T-cell (primary cell): ENCODE measurements at regions not wholly inside any gene's neighbourhood (a gene's known extent, or its start where the extent isn't known, plus 50 kb on each side); places are given as distances from the start of the nearest gene placed in this dataset.

Source experiments
- ATAC-seq, 4 experiments: fragments of 200-7000 bp in 3 of 4; fragments of 150-1000 bp in 1 of 4; cut with Tn5 transposase; replicated peaks in 1 of 4; 1 replicate in 3 of 4; 2 replicates in 1 of 4; pipeline ENCODE4 v1.10.0; 2021; ENCODE audit warnings: moderate library complexity in 3 of 4, mild to moderate bottlenecking in 2 of 4, moderate number of reproducible peaks in 1 of 4
- CTCF ChIA-PET, 2 donors: fragments of 300-600 bp; sonication (Branson Sonifier 250); formaldehyde crosslinking; loops; one replicate each; lab custom pipeline; 2022; ENCODE audit warnings: antibody characterized with exemption in 2 of 2; lab: Charles Lee
- POLR2A ChIA-PET, 2 donors: fragments of 300-600 bp; sonication (Branson Sonifier 250); formaldehyde crosslinking; loops; one replicate each; lab custom pipeline; 2022; ENCODE audit warnings: antibody characterized with exemption in 2 of 2; lab: Charles Lee
- DNase-seq, 35 experiments: peaks; one replicate each; pipeline versions ENCODE4 v3.0.0 to v3.0.0-alpha.2; 2013 to 2023
- H3K27ac ChIP-seq: one replicate; pipeline ENCODE4 v1.5.1; 2013; ENCODE audit warnings: low read length
- H3K27me3 ChIP-seq, 2 experiments: replicated peaks in 1 of 2; 1 replicate in 1 of 2; 2 replicates in 1 of 2; pipeline versions ENCODE4 v1.6.1 to v1.7.0; 2013; ENCODE audit warnings: low read length in 1 of 2, mixed read lengths in 1 of 2; ENCODE audit not compliant: control insufficient read depth in 2 of 2, insufficient read depth in 2 of 2; ENCODE audit errors: extremely low read depth in 1 of 2
- H3K36me3 ChIP-seq, 2 donors: 1 replicate in 1 of 2; 2 replicates in 1 of 2; pipeline versions ENCODE4 v1.6.1 to v1.7.0; 2013; ENCODE audit warnings: low read length in 1 of 2; ENCODE audit not compliant: control insufficient read depth in 2 of 2, insufficient read depth in 1 of 2; ENCODE audit errors: extremely low read depth in 1 of 2
- H3K4me1 ChIP-seq, 2 experiments: 1 replicate in 1 of 2; 2 replicates in 1 of 2; pipeline versions ENCODE4 v1.6.1 to v1.7.0; 2013; ENCODE audit warnings: low read length in 2 of 2, mixed read lengths in 1 of 2; ENCODE audit not compliant: insufficient read depth in 2 of 2, control insufficient read depth in 1 of 2; ENCODE audit errors: extremely low read depth in 1 of 2
- H3K4me3 ChIP-seq, 2 donors: 1 replicate in 1 of 2; 2 replicates in 1 of 2; pipeline versions ENCODE4 v1.5.1 to v1.7.0; 2013; ENCODE audit warnings: mild to moderate bottlenecking in 2 of 2, low read length in 1 of 2, moderate library complexity in 1 of 2; ENCODE audit not compliant: control insufficient read depth in 1 of 2; ENCODE audit errors: extremely low read depth in 1 of 2
- H3K9me3 ChIP-seq: 2 replicates; pipeline ENCODE4 v1.7.0; 2013
- H3K27ac Mint-ChIP-seq, 2 donors: one replicate each; pipeline ENCODE4 v1.8.0; 2020 to 2021; ENCODE audit warnings: mild to moderate bottlenecking in 2 of 2, mixed read lengths in 2 of 2
- H3K27me3 Mint-ChIP-seq, 2 donors: one replicate each; pipeline ENCODE4 v1.8.0; 2021 to 2022; ENCODE audit warnings: mixed read lengths in 2 of 2
- H3K36me3 Mint-ChIP-seq: one replicate; pipeline ENCODE4 v1.8.0; 2021; ENCODE audit warnings: mixed read lengths
- H3K4me1 Mint-ChIP-seq, 3 donors: one replicate each; pipeline ENCODE4 v1.8.0; 2020 to 2022; ENCODE audit warnings: mixed read lengths in 3 of 3, mild to moderate bottlenecking in 1 of 3
- H3K4me3 Mint-ChIP-seq, 3 donors: one replicate each; pipeline ENCODE4 v1.8.0; 2020 to 2022; ENCODE audit warnings: mild to moderate bottlenecking in 3 of 3, mixed read lengths in 3 of 3, moderate library complexity in 3 of 3
- H3K9me3 Mint-ChIP-seq, 3 donors: one replicate each; pipeline ENCODE4 v1.8.0; 2020 to 2022; ENCODE audit warnings: mixed read lengths in 3 of 3
- WGBS: methylation state at CpG from one replicate; pipeline ENCODE4 v1.1.5; 2013; ENCODE audit warnings: missing lambda C conversion rate; ENCODE audit not compliant: insufficient coverage; 5-methylcytosine and 5-hydroxymethylcytosine counted together

GRCh38 chr12:102625819-102626218 lies 145.5 kb upstream of the IGF1 start:
- Histone ChIP-seq H3K36me3 (no peaks in the 10 kb centered on the region), H3K27ac (no peak overlapping the region), H3K4me3 (no peak overlapping the region), H3K4me1 (no peaks in the 10 kb centered on the region), H3K27me3 (no peaks in the 10 kb centered on the region), H3K9me3 (no peaks in the 10 kb centered on the region)
- no peaks in the 10 kb centered on the region for H3K4me1 Mint-ChIP-seq
- DNase-seq (no peak), ATAC-seq (no peak)
- no peaks in the 10 kb centered on the region for H3K36me3 Mint-ChIP-seq
- no peak overlapping the region for H3K4me3 Mint-ChIP-seq
- 86% methylated on average over 1 of the region's 1 CpG for WGBS
- H3K9me3 Mint-ChIP-seq: peaks cover 0 to 25% (median 15%) of the 10 kb centered on the region in 3 donors
- CTCF ChIA-PET: no interaction called here
- no peak overlapping the region for H3K27ac Mint-ChIP-seq
- POLR2A ChIA-PET: no interaction called here
- no peaks in the 10 kb centered on the region for H3K27me3 Mint-ChIP-seq

GRCh38 chr12:102622618-102623017 lies 142.3 kb upstream of the IGF1 start:
- DNase-seq (no peak), ATAC-seq (no peak)
- Mint-ChIP-seq H3K4me3 (no peak overlapping the region), H3K27ac (no peak overlapping the region), H3K9me3 (peaks cover 4 to 13% (median 10%) of the 10 kb centered on the region in 3 donors), H3K36me3 (no peaks in the 10 kb centered on the region), H3K4me1 (no peaks in the 10 kb centered on the region), H3K27me3 (no peaks in the 10 kb centered on the region)
- H3K4me3 ChIP-seq: no peak overlapping the region
- WGBS: no CpG with 5 or more reads among the region's 2 CpGs
- H3K4me1 ChIP-seq: no peaks in the 10 kb centered on the region
- H3K27me3 ChIP-seq: no peaks in the 10 kb centered on the region
- no peaks in the 10 kb centered on the region for H3K36me3 ChIP-seq
- H3K27ac ChIP-seq: no peak overlapping the region
- ChIA-PET POLR2A (no interaction called here), CTCF (no interaction called here)
- no peaks in the 10 kb centered on the region for H3K9me3 ChIP-seq

GRCh38 chr12:102618197-102618877 lies 138.0 kb upstream of the IGF1 start:
- 62% methylated on average over 4 of the region's 5 CpGs for WGBS
- no peaks in the 10 kb centered on the region for H3K27me3 Mint-ChIP-seq
- Histone ChIP-seq H3K4me3 (no peak overlapping the region), H3K27ac (no peak overlapping the region), H3K36me3 (no peaks in the 10 kb centered on the region), H3K27me3 (no peaks in the 10 kb centered on the region), H3K4me1 (no peaks in the 10 kb centered on the region), H3K9me3 (no peaks in the 10 kb centered on the region)
- no peak overlapping the region for H3K27ac Mint-ChIP-seq
- no peak for ATAC-seq
- no peak overlapping the region for H3K4me3 Mint-ChIP-seq
- ChIA-PET POLR2A (no interaction called here), CTCF (no interaction called here)
- no peak for DNase-seq
- peaks cover under 1 to 4% (median 2%) of the 10 kb centered on the region in 3 donors for H3K9me3 Mint-ChIP-seq
- no peaks in the 10 kb centered on the region for H3K36me3 Mint-ChIP-seq
- no peaks in the 10 kb centered on the region for H3K4me1 Mint-ChIP-seq

- DNase-seq: no peak
- Mint-ChIP-seq H3K27ac (no peak overlapping the region), H3K27me3 (no peaks in the 10 kb centered on the region), H3K9me3 (peaks cover 2 to 4% (median 2%) of the 10 kb centered on the region in 3 donors), H3K4me1 (no peaks in the 10 kb centered on the region), H3K36me3 (no peaks in the 10 kb centered on the region), H3K4me3 (no peak overlapping the region)
- ATAC-seq: no peak
- Histone ChIP-seq H3K27me3 (no peaks in the 10 kb centered on the region), H3K4me1 (no peaks in the 10 kb centered on the region), H3K27ac (no peak overlapping the region), H3K36me3 (no peaks in the 10 kb centered on the region), H3K4me3 (no peak overlapping the region), H3K9me3 (no peaks in the 10 kb centered on the region)
- POLR2A ChIA-PET: no interaction called here
- CTCF ChIA-PET: no interaction called here
- no CpG with 5 or more reads among the region's 2 CpGs for WGBS
Observed at GRCh38 chr12:102616692-102617091, 136.3 kb upstream of the IGF1 start.

- no peaks in the 10 kb centered on the region for H3K4me1 Mint-ChIP-seq
- WGBS: no CpG with 5 or more reads among the region's 1 CpG
- no peak for DNase-seq
- no peak overlapping the region for H3K27ac ChIP-seq
- no peaks in the 10 kb centered on the region for H3K36me3 Mint-ChIP-seq
- H3K36me3 ChIP-seq: no peaks in the 10 kb centered on the region
- no peak for ATAC-seq
- H3K27me3 Mint-ChIP-seq: no peaks in the 10 kb centered on the region
- H3K27ac Mint-ChIP-seq: no peak overlapping the region
- POLR2A ChIA-PET: no interaction called here
- no peak overlapping the region for H3K4me3 Mint-ChIP-seq
- H3K4me3 ChIP-seq: no peak overlapping the region
- no peaks in the 10 kb centered on the region for H3K4me1 ChIP-seq
- H3K27me3 ChIP-seq: no peaks in the 10 kb centered on the region
- CTCF ChIA-PET: no interaction called here
- H3K9me3 Mint-ChIP-seq: peaks cover 0 to 11% (median 4%) of the 10 kb centered on the region in 3 donors
- no peaks in the 10 kb centered on the region for H3K9me3 ChIP-seq
Observed at GRCh38 chr12:102611995-102612394, 131.6 kb upstream of the IGF1 start.

GRCh38 chr12:102609996-102610395 lies 129.6 kb upstream of the IGF1 start:
- no peak overlapping the region for H3K27ac ChIP-seq
- ChIA-PET CTCF (no interaction called here), POLR2A (interaction anchor here in 1 of 2 donors (0.6 kb wide), 1 partner anchor 111 kb away, joined by 3 read pairs; no protein-coding TSS in a partner anchor)
- H3K27ac Mint-ChIP-seq: no peak overlapping the region
- H3K4me3 Mint-ChIP-seq: no peak overlapping the region
- ATAC-seq (no peak), DNase-seq (no peak)
- WGBS: 60% methylated on average over 1 of the region's 1 CpG
- H3K9me3 Mint-ChIP-seq: peaks cover 0 to 23% (median 8%) of the 10 kb centered on the region in 3 donors
- H3K36me3 ChIP-seq: no peaks in the 10 kb centered on the region
- no peaks in the 10 kb centered on the region for H3K27me3 ChIP-seq
- H3K4me3 ChIP-seq: no peak overlapping the region
- no peaks in the 10 kb centered on the region for H3K27me3 Mint-ChIP-seq
- H3K4me1 Mint-ChIP-seq: no peaks in the 10 kb centered on the region
- no peaks in the 10 kb centered on the region for H3K36me3 Mint-ChIP-seq
- no peaks in the 10 kb centered on the region for H3K4me1 ChIP-seq
- no peaks in the 10 kb centered on the region for H3K9me3 ChIP-seq
